Fibroblast of lung (primary cell): ENCODE measurements at regions not wholly inside any gene's neighbourhood (a gene's known extent, or its start where the extent isn't known, plus 50 kb on each side); places are given as distances from the start of the nearest gene placed in this dataset.

Experiments
- DNase-seq, 2 donors: peaks; one replicate each; pipeline versions ENCODE4 v3.0.0 to v3.0.0-alpha.2; 2010; ENCODE audit warnings: low read depth in 2 of 2
- H2AFZ ChIP-seq: 2 replicates; pipeline ENCODE4 v1.5.1; 2012; ENCODE audit warnings: low read length, control low read depth, inconsistent platforms
- H3K27ac ChIP-seq: 2 replicates; pipeline ENCODE4 v1.5.1; 2011; ENCODE audit warnings: low read length, control low read depth; ENCODE audit not compliant: insufficient read depth
- H3K27me3 ChIP-seq: 2 replicates; pipeline ENCODE4 v1.5.1; 2011; ENCODE audit warnings: mild to moderate bottlenecking, low read length; ENCODE audit not compliant: control insufficient read depth, insufficient read depth
- H3K36me3 ChIP-seq: 2 replicates; pipeline ENCODE4 v1.5.1; 2011; ENCODE audit warnings: low read length; ENCODE audit not compliant: control insufficient read depth, insufficient read depth
- H3K4me1 ChIP-seq: 2 replicates; pipeline ENCODE4 v1.5.1; 2011; ENCODE audit warnings: low read length; ENCODE audit not compliant: control insufficient read depth, insufficient read depth; ENCODE audit errors: extremely low read depth
- H3K4me2 ChIP-seq: 2 replicates; pipeline ENCODE4 v1.5.1; 2011; ENCODE audit warnings: low read length, control low read depth; ENCODE audit not compliant: insufficient read depth; ENCODE audit errors: extremely low read depth
- H3K4me3 ChIP-seq, 4 experiments: fragments of 200-600 bp in 1 of 4; sonication (generic) in 1 of 4; replicated peaks in 1 of 4; 2 replicates each; pipeline ENCODE4 v1.5.1; 2011 to 2016; ENCODE audit warnings: low read length in 4 of 4, low read depth in 3 of 4, mild to moderate bottlenecking in 3 of 4, control low read depth in 2 of 4, inconsistent platforms in 1 of 4, mixed read lengths in 1 of 4; ENCODE audit not compliant: insufficient read depth in 1 of 4; ENCODE audit errors: control extremely low read depth in 1 of 4
- H3K79me2 ChIP-seq: 2 replicates; pipeline ENCODE4 v1.5.1; 2012; ENCODE audit warnings: mild to moderate bottlenecking, low read length, inconsistent platforms; ENCODE audit not compliant: control insufficient read depth, insufficient read depth
- H3K9ac ChIP-seq: 2 replicates; pipeline ENCODE4 v1.5.1; 2011; ENCODE audit warnings: mild to moderate bottlenecking, low read length, control low read depth; ENCODE audit not compliant: insufficient read depth
- H3K9me3 ChIP-seq: 2 replicates; pipeline ENCODE4 v1.5.1; 2012; ENCODE audit warnings: low read depth, low read length; ENCODE audit not compliant: control insufficient read depth, insufficient read depth
- H4K20me1 ChIP-seq: 2 replicates; pipeline ENCODE4 v1.5.1; 2011; ENCODE audit warnings: low read length; ENCODE audit not compliant: control insufficient read depth, insufficient read depth; ENCODE audit errors: extremely low read depth
- EZH2 ChIP-seq: IDR thresholded peaks from 2 replicates; pipeline ENCODE4 v1.5.1; 2012; ENCODE audit warnings: low read length, control low read depth, mild to moderate bottlenecking; ENCODE audit errors: missing control alignments
- TF ChIP-seq, protein P1 (sequence below), 2 donors: IDR thresholded peaks in 1 of 2; conservative IDR thresholded peaks in 1 of 2; 1 replicate in 1 of 2; 2 replicates in 1 of 2; pipeline ENCODE4 v1.5.1; 2011 to 2012; ENCODE audit warnings: low read length in 2 of 2, control low read depth in 1 of 2, inconsistent platforms in 1 of 2, low read depth in 1 of 2, mild to moderate bottlenecking in 1 of 2

DNA sequence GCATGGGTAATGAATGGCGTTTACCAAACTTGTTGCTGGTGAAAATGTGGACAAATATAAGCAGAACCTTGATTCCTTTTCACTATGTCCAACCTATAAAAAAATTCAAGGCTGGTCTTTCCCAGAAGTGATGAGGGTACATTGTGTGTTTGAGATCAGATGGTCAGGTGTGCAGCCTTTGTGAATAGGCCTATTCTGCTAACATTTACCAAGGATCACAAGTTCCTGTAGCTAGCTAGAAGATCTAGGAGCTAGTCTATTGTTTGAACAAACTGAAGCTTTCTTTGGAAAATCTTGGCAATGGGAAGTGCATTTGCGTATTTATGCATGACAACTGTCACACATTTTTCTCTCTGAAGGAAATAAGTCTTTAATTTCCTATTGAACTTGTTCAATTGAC is 489.6 kb downstream of the KLF5 start:
- Histone ChIP-seq H3K27me3 (no peaks in the 10 kb centered on the region), H4K20me1 (no peaks in the 10 kb centered on the region), H3K27ac (no peak overlapping the region), H3K4me2 (no peak overlapping the region), H3K79me2 (no peaks in the 10 kb centered on the region), H3K9ac (no peak overlapping the region), H3K4me3 (no peak overlapping the region), H3K4me1 (no peaks in the 10 kb centered on the region), H3K36me3 (no peaks in the 10 kb centered on the region), H2AFZ (no peak overlapping the region), H3K9me3 (no peaks in the 10 kb centered on the region)
- no peak for DNase-seq
- TF ChIP-seq, protein P1, sequence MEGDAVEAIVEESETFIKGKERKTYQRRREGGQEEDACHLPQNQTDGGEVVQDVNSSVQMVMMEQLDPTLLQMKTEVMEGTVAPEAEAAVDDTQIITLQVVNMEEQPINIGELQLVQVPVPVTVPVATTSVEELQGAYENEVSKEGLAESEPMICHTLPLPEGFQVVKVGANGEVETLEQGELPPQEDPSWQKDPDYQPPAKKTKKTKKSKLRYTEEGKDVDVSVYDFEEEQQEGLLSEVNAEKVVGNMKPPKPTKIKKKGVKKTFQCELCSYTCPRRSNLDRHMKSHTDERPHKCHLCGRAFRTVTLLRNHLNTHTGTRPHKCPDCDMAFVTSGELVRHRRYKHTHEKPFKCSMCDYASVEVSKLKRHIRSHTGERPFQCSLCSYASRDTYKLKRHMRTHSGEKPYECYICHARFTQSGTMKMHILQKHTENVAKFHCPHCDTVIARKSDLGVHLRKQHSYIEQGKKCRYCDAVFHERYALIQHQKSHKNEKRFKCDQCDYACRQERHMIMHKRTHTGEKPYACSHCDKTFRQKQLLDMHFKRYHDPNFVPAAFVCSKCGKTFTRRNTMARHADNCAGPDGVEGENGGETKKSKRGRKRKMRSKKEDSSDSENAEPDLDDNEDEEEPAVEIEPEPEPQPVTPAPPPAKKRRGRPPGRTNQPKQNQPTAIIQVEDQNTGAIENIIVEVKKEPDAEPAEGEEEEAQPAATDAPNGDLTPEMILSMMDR (conservative IDR thresholded peaks at IDR 0.05 in 1 of 2, IDR thresholded peaks at IDR 0.05 in 1 of 2; ENCODE audit: low read depth in 1 of 2, low read length in 2 of 2): no peak
- no peak for TF ChIP-seq EZH2

DNA sequence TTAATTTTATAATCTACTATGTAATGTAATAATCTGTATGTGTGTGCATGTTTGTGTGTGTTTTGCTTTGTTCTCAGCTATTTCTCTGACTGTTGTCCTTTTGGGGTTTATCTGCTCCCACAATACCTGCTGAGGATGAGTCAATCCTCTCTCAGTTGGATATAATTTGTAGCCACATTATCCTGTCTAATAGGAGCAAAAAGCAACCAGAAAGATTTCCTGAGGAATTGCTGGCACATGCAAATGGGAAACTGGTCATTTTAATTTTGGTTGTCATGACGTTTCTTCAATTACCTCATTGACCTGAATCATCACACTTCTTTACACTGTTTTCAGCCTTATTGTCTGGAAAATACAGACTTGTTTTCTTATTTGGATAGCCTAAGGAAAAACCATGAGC is 488.4 kb downstream of the KLF5 start:
- Histone ChIP-seq H3K27ac (no peak overlapping the region), H4K20me1 (no peaks in the 10 kb centered on the region), H3K27me3 (no peaks in the 10 kb centered on the region), H3K4me2 (no peak overlapping the region), H3K79me2 (no peaks in the 10 kb centered on the region), H3K4me3 (no peak overlapping the region), H3K9me3 (no peaks in the 10 kb centered on the region), H3K4me1 (no peaks in the 10 kb centered on the region), H3K36me3 (no peaks in the 10 kb centered on the region), H2AFZ (no peak overlapping the region), H3K9ac (no peak overlapping the region)
- no peak for TF ChIP-seq EZH2
- TF ChIP-seq, protein P1 (conservative IDR thresholded peaks at IDR 0.05 in 1 of 2, IDR thresholded peaks at IDR 0.05 in 1 of 2; ENCODE audit: low read depth in 1 of 2, low read length in 2 of 2): no peak
- DNase-seq: no peak

DNA sequence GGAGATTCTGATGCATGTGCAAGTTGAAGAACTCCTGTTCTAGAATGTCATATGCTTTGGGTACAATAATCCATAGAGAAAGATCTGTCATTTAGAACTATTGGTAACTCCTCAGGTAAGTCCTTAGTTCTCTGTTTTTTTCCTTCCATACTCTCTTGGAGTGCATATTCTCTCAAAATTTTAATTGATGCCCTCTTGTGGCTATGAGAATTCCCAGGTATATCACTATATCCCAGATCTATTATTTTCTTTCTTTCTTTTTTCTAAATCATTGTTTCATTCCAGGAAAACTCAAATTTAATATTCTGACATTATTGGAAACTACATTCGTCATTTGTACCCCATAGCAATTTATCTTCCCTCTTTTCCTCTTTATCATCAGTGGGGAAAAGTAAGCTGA is 485.4 kb downstream of the KLF5 start:
- Histone ChIP-seq H2AFZ (no peak overlapping the region), H3K4me2 (no peak overlapping the region), H4K20me1 (no peaks in the 10 kb centered on the region), H3K4me3 (no peak overlapping the region), H3K9ac (no peak overlapping the region), H3K36me3 (no peaks in the 10 kb centered on the region), H3K9me3 (no peaks in the 10 kb centered on the region), H3K27ac (no peak overlapping the region), H3K4me1 (no peaks in the 10 kb centered on the region), H3K27me3 (no peaks in the 10 kb centered on the region), H3K79me2 (no peaks in the 10 kb centered on the region)
- TF ChIP-seq EZH2: no peak
- TF ChIP-seq, protein P1 (conservative IDR thresholded peaks at IDR 0.05 in 1 of 2, IDR thresholded peaks at IDR 0.05 in 1 of 2; ENCODE audit: low read depth in 1 of 2, low read length in 2 of 2): no peak
- no peak for DNase-seq
